HCEC 1CT (cell line): ENCODE measurements at regions not wholly inside any gene's neighbourhood (a gene's known extent, or its start where the extent isn't known, plus 50 kb on each side); places are given as distances from the start of the nearest gene placed in this dataset.
"Not testable (repeated sequence)": the region's sequence is repeated elsewhere in the genome, so short reads cannot be mapped to it uniquely, and the experiment has no call there.

ENCODE experiments used
- DNase-seq: peaks from one replicate; pipeline ENCODE4 v3.0.0-alpha.2; 2017

DNA sequence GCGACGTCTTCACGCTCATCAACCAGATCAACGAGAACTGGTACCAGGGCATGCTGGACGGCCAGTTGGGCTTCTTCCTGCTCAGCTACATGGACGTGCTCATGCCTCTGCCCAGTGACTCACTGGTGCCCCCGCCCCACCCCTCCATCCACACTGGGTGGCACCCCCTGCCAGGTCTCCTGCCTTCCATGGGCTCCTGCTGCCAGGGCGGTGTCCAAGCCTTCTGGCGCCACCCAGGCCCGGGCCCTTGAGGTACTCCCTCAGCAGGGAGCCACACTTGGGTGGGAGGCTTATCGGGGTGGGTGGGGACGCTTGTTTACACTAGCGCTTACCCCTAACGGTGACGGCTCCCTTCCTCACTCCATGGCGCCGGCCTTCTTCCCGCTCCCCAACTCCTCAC lies 148.2 kb downstream of the GOSR1 start:
- DNase-seq, result not testable (repeated sequence)

DNA sequence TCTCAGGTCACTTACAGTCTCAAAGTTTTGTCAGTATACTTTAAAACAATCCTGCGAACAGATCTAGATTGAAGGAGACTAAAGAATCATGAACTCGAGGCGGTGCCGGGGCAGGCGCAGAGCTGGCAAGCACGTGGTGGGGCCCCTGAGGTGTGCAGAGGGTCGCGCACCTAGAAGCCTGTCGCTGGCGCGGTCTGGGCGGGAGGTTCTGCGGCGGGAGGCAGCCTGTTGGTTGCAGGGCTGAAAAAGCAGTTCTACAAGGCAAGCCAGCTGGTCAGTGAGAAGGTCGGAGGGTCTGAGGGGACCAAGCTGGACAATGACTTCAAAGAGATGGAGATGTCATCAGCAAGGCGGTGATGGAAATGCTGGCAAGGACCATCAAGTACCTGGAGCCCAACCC lies 147.0 kb downstream of the GOSR1 start:
- not testable (repeated sequence) for DNase-seq

GRCh38 chr17:30609682-30610081 lies 132.5 kb downstream of the GOSR1 start:
- not testable (repeated sequence) for DNase-seq

DNA sequence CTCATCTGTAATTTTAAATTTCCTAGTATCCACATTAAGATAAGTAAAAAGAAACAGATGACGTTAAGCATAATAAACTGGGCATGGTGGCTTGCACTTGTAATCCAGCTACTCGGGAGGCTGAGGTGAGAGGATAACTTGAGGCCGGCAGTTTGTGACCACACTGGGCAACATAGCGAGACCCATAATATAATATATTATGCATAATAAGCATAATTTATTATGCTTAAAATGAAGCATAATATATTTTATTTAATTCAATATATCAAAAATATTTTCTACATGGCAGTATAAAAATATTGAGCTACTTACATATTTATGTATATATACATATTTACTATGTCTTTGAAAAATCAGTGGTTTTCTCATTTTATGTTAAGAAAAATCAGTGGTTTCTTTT lies 128.3 kb downstream of the GOSR1 start:
- no peak for DNase-seq

DNA sequence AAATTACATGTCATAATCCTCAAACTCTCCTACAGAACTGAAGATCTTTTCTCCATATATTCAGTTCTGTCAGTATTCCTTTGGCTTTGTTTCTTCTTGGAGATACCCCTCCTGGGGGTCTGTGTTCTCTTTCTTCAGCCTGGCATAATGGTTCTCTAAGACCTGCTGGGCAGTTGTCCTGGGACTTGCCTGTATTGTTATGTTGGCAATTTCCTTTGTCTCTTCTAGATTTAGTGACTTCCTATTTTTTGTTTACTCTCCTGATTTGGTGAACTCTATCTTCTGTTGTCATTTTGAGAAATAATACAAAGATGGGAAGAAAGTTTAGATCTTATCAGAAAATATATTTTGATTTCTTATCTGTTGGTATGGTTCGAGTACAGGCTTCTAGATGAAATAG lies 127.8 kb downstream of the GOSR1 start:
- DNase-seq, result no peak

DNA sequence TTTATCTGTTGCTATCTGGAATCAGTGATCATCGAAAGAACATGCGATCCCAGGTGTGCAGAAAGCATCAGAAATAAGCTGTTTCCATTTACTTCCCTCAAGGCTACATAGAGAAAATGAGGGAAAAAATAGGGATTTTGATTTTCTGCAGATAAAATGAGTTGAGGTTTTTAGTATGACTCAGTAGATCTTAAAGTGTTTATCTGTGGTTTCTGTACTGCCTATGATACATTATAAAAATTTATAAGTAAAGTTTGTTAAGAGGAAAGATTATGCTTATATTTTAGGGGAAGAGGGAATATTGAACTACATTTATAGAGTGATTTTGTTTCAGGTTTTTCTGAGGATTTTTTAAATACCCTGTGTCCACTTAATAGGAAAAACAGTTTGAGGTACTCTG lies 125.2 kb downstream of the GOSR1 start:
- peak; percentile 34 for DNase-seq

DNA sequence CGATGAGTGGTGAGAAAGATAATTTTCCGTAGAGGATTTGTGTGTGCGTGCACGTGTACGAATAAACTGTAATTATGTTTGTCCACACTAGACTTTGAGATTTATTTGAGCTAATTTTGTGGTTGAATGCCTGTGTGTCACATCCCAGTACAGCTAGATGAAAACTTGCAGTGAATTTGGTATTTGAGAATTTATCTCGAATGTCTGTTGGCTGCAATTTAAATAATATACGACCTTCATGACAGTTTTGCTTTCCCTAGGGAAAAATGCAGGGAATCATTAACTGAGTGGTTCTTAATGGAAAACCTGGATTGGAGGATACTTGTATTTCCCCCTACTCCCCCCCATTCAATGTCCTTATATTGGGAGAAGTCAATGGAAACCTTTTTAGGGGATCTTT lies 124.8 kb downstream of the GOSR1 start:
- DNase-seq, result not testable (repeated sequence)

DNA sequence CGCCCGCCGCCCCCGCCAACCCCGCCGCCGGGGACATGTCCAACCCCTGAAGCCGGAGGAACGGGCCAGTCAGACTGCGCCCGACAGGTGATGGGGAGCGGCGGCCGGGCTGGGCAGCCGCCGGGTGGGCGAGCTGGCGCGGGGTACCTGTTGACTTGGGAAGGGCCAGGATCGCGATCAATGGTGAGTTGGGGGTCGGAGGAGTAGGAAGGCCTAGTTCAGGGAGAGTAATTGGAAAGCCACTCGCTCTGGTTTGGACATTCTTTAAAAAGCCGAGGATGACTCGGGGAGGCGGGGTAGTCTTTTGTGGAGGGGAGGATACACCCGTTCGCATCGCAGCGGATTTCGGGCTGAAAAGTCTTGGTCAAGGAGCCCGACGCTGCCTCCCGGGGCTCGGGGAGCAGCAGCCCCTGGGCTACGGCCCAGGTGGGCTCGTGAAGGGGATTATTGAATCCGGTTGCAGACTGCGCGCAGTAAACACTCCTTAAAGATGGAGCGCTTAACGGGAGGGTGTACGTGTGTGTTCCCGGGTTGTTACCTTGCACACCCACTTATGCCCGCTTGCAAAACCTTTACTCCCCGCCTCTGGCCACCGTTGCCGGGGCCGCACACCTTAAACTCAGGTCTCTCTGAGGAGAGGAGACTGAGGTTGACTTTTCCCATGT lies 123.8 kb downstream of the GOSR1 start:
- peak; percentile 8 for DNase-seq

GRCh38 chr17:30600060-30600829 lies 123.0 kb downstream of the GOSR1 start:
- peak; percentile 82 for DNase-seq

DNA sequence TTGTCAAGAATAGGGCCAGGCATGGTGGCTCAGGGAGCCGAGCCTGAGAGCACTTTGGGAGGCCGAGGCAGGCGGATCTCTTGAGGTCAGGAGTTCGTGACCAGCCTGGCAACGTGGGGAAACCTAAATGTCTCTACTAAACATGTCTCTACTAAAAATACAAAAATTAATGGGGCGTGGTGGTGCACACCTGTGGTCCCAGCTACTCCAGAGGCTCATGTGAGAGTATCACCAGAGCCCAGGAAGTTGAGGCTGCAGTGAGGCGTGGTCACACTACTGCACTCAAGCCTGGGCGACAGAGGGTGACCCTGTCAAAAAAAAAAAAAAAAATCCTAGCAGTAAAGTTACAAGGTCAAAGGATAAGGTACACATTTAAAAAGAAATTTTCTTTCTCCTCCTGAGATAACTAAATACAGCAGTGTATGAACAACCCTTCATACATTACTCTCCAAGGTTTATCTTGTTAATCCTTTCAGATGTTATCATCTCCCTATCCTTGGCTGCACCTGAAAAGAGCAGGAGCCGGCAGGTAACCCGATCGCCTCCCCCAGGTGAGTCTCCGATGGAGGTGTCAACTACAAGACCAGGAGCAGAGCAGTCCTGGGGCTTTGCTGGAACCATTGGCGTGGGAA lies 122.3 kb downstream of the GOSR1 start:
- DNase-seq, result no peak

- DNase-seq, result no peak
Observed at GRCh38 chr17:30597776-30598288, 120.6 kb downstream of the GOSR1 start.

- not testable (repeated sequence) for DNase-seq
Observed at GRCh38 chr17:30596948-30597775, 120.0 kb downstream of the GOSR1 start.

- DNase-seq, result not testable (repeated sequence)
Observed at GRCh38 chr17:30594953-30595371, 117.8 kb downstream of the GOSR1 start.

- DNase-seq, result no peak
Observed at GRCh38 chr17:30594223-30594952, 117.2 kb downstream of the GOSR1 start.

- DNase-seq, result no peak
Observed at GRCh38 chr17:30590081-30590733, 113.0 kb downstream of the GOSR1 start.

- no peak for DNase-seq
Observed at GRCh38 chr17:30589431-30589830, 112.2 kb downstream of the GOSR1 start.

DNA sequence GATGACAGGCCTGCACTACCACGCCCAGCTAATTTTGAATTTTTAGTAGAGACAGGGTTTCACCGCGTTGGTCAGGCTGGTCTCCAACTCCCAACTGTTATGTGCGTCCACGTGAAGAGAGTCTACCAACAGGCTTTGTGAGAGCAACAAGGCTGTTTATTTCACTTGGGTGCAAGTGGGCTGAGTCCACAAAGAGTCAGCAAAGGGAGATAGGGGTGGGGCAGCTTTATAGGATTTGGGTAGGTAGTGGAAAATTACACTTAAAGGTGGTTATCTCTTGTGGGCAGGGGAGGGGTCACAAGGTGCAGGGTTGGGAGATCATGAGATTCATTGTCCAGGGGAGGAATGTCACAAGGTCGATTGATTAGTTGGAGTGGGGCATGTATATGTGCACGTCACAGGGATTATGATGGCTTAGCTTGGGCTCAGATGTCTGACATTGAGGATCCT lies 111.6 kb downstream of the GOSR1 start:
- DNase-seq, result no peak

GRCh38 chr17:30586818-30587595 lies 109.8 kb downstream of the GOSR1 start:
- peak; percentile 88 for DNase-seq

DNA sequence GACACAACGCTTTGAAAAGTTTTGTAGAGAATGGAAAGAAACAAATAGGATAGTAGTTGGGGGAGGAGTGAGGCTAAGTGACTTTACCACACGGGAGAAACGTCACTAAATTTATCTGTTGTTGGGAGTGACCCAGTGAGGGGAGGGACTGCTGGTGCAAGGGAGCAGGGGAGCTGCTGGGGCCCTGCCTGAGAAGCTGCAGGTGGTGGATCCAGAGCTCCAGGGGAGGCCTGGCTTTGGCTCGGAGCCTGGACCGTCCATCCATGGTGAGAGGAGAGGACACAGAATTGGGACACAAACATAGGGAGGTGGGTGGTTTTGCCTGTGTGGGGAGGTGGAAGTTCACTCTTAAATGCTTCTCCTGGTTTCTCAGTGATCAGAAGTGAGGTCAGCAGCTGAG lies 107.6 kb downstream of the GOSR1 start:
- DNase-seq, result no peak

- DNase-seq, result no peak
Observed at GRCh38 chr17:30580916-30581315, 103.7 kb downstream of the GOSR1 start.
